HG02885 (cell line): ENCODE measurements at regions not wholly inside any gene's neighbourhood (a gene's known extent, or its start where the extent isn't known, plus 50 kb on each side); places are given as distances from the start of the nearest gene placed in this dataset.

Experiments used
- ATAC-seq: cut with Tn5 transposase; IDR thresholded peaks from one replicate; pipeline ENCODE4 v1.9.1; 2021; ENCODE audit warnings: mild to moderate bottlenecking; ENCODE audit not compliant: unreplicated experiment, poor library complexity

DNA sequence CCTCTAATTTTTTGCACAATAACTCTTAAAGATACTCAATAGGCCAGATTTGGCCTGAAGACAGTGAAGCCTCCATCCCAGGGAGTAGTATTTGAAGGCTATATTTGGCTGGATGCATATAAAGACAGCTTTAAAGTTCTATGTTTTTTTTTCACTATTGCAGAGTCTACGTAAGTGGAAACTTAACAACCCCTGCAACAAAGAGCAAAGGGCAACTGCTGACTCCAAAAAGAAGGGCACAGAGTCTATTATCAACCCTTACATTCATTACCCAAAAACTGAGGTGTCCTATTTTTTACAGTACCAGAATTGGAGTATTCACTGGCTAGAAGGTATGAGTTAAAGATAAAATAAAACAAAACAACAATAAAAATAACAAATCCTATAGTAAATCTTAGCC is 329.8 kb upstream of the PKN2 start:
- no peak for ATAC-seq

DNA sequence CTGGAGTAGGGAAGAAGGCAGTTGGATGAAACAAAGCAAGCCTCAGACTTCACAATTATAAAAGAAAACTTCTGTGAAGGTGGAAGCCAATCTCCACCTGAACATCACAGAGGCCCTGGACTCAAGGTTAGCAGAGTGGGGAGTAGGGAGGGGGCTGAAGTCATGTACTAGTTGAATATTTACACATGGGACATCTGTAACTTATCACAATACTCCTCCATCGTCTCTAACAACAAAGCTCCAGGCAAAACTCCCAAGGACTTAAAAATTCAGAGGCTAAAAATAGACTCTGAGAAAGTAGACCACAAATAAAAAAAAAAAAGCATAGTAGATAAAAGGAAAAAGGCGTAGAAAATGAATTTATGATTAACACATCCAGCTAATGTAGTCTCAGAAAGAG is 326.3 kb upstream of the PKN2 start:
- no peak for ATAC-seq

- no peak for ATAC-seq
These were observed 312.5 kb upstream of the PKN2 start for GRCh38 chr1:88371436-88372023.

DNA sequence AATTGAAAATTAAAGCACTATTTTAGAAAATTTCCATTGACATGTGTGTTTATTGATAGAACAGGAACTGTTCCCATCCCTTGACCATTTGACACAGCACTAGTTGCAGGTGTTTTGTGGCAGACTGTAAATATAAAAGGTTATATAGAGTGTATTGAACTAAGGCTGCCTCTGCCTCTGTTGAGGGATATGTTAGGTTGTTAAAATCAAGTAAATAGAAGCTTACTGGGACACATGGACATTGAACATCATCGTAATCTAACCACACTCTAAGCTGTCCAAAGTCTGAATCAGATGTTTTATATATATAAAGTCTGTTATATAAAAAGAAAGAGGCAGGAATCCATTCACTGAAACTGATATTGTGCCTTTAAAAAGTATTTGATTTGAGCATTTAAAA is 308.1 kb upstream of the PKN2 start:
- no peak for ATAC-seq

DNA sequence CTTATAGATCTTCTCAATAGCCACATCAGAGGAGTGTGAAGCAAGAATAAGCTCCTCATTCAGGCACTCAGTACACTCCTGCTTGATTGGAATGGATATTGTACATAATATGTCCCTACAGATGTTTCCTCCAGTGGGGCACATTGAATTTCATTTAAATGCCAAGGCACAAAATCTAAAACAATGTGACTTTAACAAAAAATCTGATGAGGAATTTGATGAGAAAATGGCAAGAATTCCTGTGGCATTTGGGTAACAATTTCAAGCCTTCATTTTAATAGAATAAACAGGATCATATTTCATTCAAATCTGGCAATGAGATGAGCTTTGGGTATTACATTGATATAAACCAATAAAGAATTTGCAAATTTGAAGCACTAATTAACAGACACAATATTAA is 307.7 kb upstream of the PKN2 start:
- no peak for ATAC-seq

- ATAC-seq, result no peak
These were observed 305.5 kb upstream of the PKN2 start for GRCh38 chr1:88378560-88378959.

GRCh38 chr1:88394958-88395357 is 289.1 kb upstream of the PKN2 start:
- no peak for ATAC-seq

- no peak for ATAC-seq
These were observed 285.7 kb upstream of the PKN2 start for GRCh38 chr1:88398338-88398737.

GRCh38 chr1:88399690-88400089 is 284.4 kb upstream of the PKN2 start:
- ATAC-seq, result peak; percentile 75

DNA sequence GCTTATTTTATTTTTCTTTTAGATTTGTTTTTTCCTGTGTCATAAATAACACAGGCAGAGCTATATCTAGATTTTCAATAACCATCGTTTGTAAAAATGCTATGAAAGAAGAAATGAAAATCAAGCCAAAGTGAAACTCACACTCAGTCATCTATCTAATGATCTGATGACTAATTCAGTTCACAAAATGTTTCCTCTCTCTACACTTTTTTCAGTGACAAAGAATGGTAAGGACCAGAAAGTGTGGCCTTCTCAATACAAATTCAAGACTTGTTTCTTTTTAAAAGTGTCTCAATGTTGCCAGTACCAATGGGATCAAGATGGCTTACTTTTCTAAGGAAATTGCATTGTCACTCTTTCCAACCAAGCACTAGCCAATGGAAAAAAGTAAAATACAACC is 282.8 kb upstream of the PKN2 start:
- ATAC-seq, result peak; percentile 89

DNA sequence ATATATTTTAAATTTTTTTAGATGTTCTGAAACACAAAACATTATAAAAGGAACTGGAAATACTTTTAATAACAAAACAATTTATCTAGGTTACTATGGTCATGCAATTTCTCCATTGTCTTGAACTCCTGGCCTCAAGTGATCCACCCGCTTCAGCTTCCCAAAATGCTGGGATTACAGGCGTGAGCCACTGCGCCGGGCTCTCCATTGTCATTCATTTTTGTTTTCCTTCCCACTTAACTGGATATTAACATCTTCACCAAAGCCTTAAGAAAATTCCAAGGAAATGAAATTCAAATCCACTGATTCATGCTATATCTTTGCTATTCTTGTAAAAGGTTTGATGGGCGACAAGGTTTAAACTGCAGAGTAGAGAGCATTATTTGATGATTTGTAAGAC is 279.5 kb upstream of the PKN2 start:
- no peak for ATAC-seq

- no peak for ATAC-seq
These were observed 276.8 kb upstream of the PKN2 start for GRCh38 chr1:88407248-88407647.

GRCh38 chr1:88421997-88422396 is 262.1 kb upstream of the PKN2 start:
- no peak for ATAC-seq

- no peak for ATAC-seq
These were observed 250.5 kb upstream of the PKN2 start for GRCh38 chr1:88433556-88433955.

GRCh38 chr1:88434836-88435235 is 249.2 kb upstream of the PKN2 start:
- no peak for ATAC-seq

- no peak for ATAC-seq
These were observed 243.1 kb upstream of the PKN2 start for GRCh38 chr1:88441022-88441421.

GRCh38 chr1:88451856-88452255 is 232.2 kb upstream of the PKN2 start:
- no peak for ATAC-seq

GRCh38 chr1:88453295-88453694 is 230.8 kb upstream of the PKN2 start:
- ATAC-seq, result no peak

DNA sequence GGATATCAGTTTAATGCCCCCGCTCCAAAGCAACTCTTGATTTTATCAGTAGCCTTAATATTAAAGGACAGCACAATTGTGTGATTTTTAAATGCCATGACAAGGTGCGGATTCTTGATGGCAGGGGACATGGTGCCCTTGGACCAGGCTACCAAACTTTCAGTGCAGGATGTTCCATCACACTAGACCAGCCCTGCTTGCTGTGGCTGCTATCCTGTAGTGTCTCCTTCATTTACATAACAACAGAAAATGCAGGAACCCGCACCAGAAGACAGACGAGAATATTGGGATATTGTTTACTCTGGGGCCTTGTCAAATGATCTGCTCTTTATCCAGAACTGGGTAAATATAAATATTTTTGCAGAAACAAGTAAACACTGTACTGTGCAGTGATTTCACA is 229.3 kb upstream of the PKN2 start:
- ATAC-seq, result no peak

- no peak for ATAC-seq
These were observed 228.3 kb upstream of the PKN2 start for GRCh38 chr1:88455621-88456256.

GRCh38 chr1:88457197-88457596 is 226.9 kb upstream of the PKN2 start:
- ATAC-seq, result no peak

GRCh38 chr1:88461007-88461406 is 223.1 kb upstream of the PKN2 start:
- no peak for ATAC-seq

DNA sequence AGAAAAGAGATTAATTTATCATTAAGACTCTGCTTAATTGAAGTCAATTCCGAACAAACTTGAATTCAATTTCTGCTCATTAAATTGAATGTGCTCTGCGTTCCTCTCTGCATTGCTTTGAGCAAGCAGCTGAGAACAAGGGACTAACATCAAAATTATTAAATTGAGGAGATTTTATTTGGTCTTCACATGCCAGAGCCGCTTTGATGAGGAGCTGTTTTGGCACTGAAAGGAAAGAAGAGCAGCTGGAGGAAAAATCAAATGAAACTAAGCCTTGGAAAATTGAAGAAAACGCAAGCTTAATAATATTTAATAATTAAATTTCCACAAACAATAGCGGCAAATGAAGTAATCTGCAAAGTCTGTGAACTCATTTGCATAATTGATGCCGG is 222.0 kb upstream of the PKN2 start:
- no peak for ATAC-seq
